PC-9 (cell line): ENCODE measurements at regions not wholly inside any gene's neighbourhood (a gene's known extent, or its start where the extent isn't known, plus 50 kb on each side); places are given as distances from the start of the nearest gene placed in this dataset.

ENCODE experiments used
- EZH2 ChIP-seq: fragments of 200-600 bp; sonication (generic); IDR thresholded peaks from 2 replicates; pipeline ENCODE4 v1.8.0; 2017; ENCODE audit warnings: antibody characterized with exemption, low read depth
- TF ChIP-seq, protein P1 (sequence below): fragments of 200-600 bp; sonication (generic); conservative IDR thresholded peaks from 2 replicates; pipeline ENCODE4 v1.6.1; 2017; ENCODE audit warnings: mixed run types, antibody characterized with exemption, mild to moderate bottlenecking, moderate library complexity

DNA sequence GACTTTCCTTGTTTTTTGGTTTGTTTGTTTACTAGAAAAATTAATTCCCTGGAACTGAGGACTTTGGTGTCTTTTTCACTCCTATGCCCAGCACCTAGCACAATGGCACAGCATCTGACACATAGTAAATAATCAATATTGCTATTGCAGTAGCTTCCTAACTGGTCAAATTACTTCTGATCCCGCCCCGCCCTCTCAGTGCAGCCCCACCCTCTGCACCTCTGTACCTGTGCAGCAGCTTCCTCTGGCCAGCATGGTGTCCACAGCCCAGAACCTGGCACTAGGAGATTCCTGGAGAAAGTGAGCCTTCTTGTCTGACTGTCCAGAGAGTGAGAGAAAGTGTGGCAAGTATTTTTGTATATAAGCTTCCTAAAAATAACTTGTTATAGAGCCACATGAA, 343.2 kb downstream of the ZNF608 start:
- TF ChIP-seq, protein P1, sequence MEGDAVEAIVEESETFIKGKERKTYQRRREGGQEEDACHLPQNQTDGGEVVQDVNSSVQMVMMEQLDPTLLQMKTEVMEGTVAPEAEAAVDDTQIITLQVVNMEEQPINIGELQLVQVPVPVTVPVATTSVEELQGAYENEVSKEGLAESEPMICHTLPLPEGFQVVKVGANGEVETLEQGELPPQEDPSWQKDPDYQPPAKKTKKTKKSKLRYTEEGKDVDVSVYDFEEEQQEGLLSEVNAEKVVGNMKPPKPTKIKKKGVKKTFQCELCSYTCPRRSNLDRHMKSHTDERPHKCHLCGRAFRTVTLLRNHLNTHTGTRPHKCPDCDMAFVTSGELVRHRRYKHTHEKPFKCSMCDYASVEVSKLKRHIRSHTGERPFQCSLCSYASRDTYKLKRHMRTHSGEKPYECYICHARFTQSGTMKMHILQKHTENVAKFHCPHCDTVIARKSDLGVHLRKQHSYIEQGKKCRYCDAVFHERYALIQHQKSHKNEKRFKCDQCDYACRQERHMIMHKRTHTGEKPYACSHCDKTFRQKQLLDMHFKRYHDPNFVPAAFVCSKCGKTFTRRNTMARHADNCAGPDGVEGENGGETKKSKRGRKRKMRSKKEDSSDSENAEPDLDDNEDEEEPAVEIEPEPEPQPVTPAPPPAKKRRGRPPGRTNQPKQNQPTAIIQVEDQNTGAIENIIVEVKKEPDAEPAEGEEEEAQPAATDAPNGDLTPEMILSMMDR, result no peak
- no peak for TF ChIP-seq EZH2
